K562 (cell line): ENCODE measurements at regions not wholly inside any gene's neighbourhood (a gene's known extent, or its start where the extent isn't known, plus 50 kb on each side); places are given as distances from the start of the nearest gene placed in this dataset.

ENCODE experiments used
- ATAC-seq: fragments of 200-7000 bp; cut with Tn5 transposase; 3 replicates; pipeline ENCODE4 v1.9.1; 2020; ENCODE audit warnings: moderate library complexity
- BruUV-seq: library from RNA; stranded (reverse); fragments of 400-500 nt; replicated peaks from 2 replicates; lab custom pipeline; 2021; lab: Mats Ljungman, UMichigan
- CTCF ChIA-PET: fragments of 300-600 bp; formaldehyde crosslinking; extraction: SDS; loops from one replicate; lab custom pipeline; 2021; ENCODE audit warnings: low intra/inter-chr PET ratio; lab: Yijun Ruan, JAX
- POLR2A ChIA-PET: fragments of 300-600, 350-650 bp; sonication (Branson Sonifier 250); formaldehyde crosslinking; extraction: SDS; loops from one replicate; lab custom pipeline; 2021; ENCODE audit warnings: antibody characterized with exemption, inconsistent platforms; lab: Yijun Ruan, JAX
- DNase-seq, 4 experiments: peaks; one replicate each; pipeline versions ENCODE4 v3.0.0 to v3.0.0-alpha.2; 2011 to 2018; ENCODE audit warnings: low spot score in 3 of 4, mixed read lengths in 3 of 4; ENCODE audit errors: extremely low read depth in 1 of 4
- FAIRE-seq: peaks from 2 replicates; lab custom pipeline; 2011; peaks lifted over from hg19 to GRCh38; lab: Jason Lieb, UNC
- H2AFZ ChIP-seq: 2 replicates; pipeline ENCODE4 v1.6.0; 2011; ENCODE audit warnings: low read depth, low read length, control low read depth, inconsistent platforms
- H3K27ac ChIP-seq: fragments of 200-600 bp; 3 replicates; pipeline ENCODE4 v1.8.0; 2011; ENCODE audit warnings: low read depth, mild to moderate bottlenecking, control low read depth, inconsistent platforms, low read length, moderate library complexity, mixed read lengths; ENCODE audit errors: extremely low read depth
- H3K27me3 ChIP-seq, 2 experiments: fragments of 300-600 bp in 1 of 2; 2 replicates in 1 of 2; 3 replicates in 1 of 2; pipeline versions ENCODE4 v1.6.0 to v1.8.0; 2011; ENCODE audit warnings: inconsistent platforms in 2 of 2, low read length in 2 of 2, mild to moderate bottlenecking in 1 of 2, mixed read lengths in 1 of 2, moderate library complexity in 1 of 2; ENCODE audit not compliant: control insufficient read depth in 2 of 2, insufficient read depth in 2 of 2
- H3K36me3 ChIP-seq: fragments of 300-600 bp; 3 replicates; pipeline ENCODE4 v1.8.0; 2011; ENCODE audit warnings: mild to moderate bottlenecking, low read length, inconsistent platforms; ENCODE audit not compliant: control insufficient read depth, insufficient read depth
- H3K4me1 ChIP-seq, 2 experiments: fragments of 200-600 bp in 1 of 2; replicated peaks in 1 of 2; 2 replicates in 1 of 2; 3 replicates in 1 of 2; pipeline versions ENCODE4 v1.5.1 to v1.8.0; 2011; ENCODE audit warnings: inconsistent platforms in 2 of 2, low read length in 2 of 2, mild to moderate bottlenecking in 1 of 2, mixed read lengths in 1 of 2, moderate library complexity in 1 of 2; ENCODE audit not compliant: control insufficient read depth in 2 of 2, insufficient read depth in 2 of 2
- H3K4me2 ChIP-seq: 2 replicates; pipeline ENCODE4 v1.6.1; 2011; ENCODE audit warnings: low read length, control low read depth, inconsistent platforms, mixed read lengths; ENCODE audit not compliant: insufficient read depth
- H3K4me3 ChIP-seq: fragments of 200-600 bp; sonication (generic), shearing (Covaris generic); 2 replicates; pipeline ENCODE4 v1.5.1; 2016; ENCODE audit warnings: control low read depth, inconsistent platforms
- H3K79me2 ChIP-seq: fragments of 200-600 bp; 3 replicates; pipeline ENCODE4 v1.8.0; 2011; ENCODE audit warnings: low read length, inconsistent platforms; ENCODE audit not compliant: control insufficient read depth, insufficient read depth
- H3K9ac ChIP-seq, 2 experiments: 2 replicates each; pipeline versions ENCODE4 v1.6.0 to v1.6.1; 2011; ENCODE audit warnings: low read depth in 2 of 2, low read length in 2 of 2, control low read depth in 1 of 2, inconsistent platforms in 1 of 2, mild to moderate bottlenecking in 1 of 2, mixed read lengths in 1 of 2; ENCODE audit not compliant: insufficient read depth in 1 of 2
- H3K9me1 ChIP-seq: one replicate; pipeline ENCODE4 v1.6.0; 2011; ENCODE audit warnings: inconsistent platforms, mild to moderate bottlenecking, low read length, moderate library complexity; ENCODE audit not compliant: control insufficient read depth, insufficient read depth
- H3K9me3 ChIP-seq: replicated peaks from 2 replicates; pipeline ENCODE4 v1.5.1; 2011; ENCODE audit warnings: low read depth, low read length, inconsistent platforms; ENCODE audit not compliant: control insufficient read depth, insufficient read depth
- H4K20me1 ChIP-seq: replicated peaks from 2 replicates; pipeline ENCODE4 v1.6.1; 2011; ENCODE audit warnings: low read length, inconsistent platforms, mixed read lengths; ENCODE audit not compliant: control insufficient read depth, insufficient read depth
- BHLHE40 ChIP-seq: IDR thresholded peaks from 2 replicates; pipeline ENCODE4 v1.6.1; 2011; ENCODE audit warnings: low read length, improper control_type of control experiment
- C11orf30 ChIP-seq: fragments of 450-650 bp; IDR thresholded peaks from 2 replicates; pipeline ENCODE4 v1.6.1; 2016; ENCODE audit warnings: low read depth, mild to moderate bottlenecking
- HNRNPLL ChIP-seq: fragments of 200-400 bp; formaldehyde crosslinking; IDR thresholded peaks from 2 replicates; pipeline ENCODE4 v1.6.1; 2017; ENCODE audit warnings: low read length, low read depth, mild to moderate bottlenecking; ENCODE audit not compliant: poor library complexity, severe bottlenecking
- NFIC ChIP-seq: fragments of 450-650 bp; IDR thresholded peaks from 2 replicates; pipeline ENCODE4 v1.6.1; 2017; ENCODE audit warnings: mild to moderate bottlenecking, inconsistent platforms
- PHF20 ChIP-seq: fragments of 450-650 bp; IDR thresholded peaks from 2 replicates; pipeline ENCODE4 v1.6.1; 2018; ENCODE audit not compliant: partially characterized antibody
- WGBS: fragments of 100-300 bp; shearing (Covaris generic); methylation state at CpG from one replicate; pipeline ENCODE4 v1.1.6; 2016; ENCODE audit warnings: low coverage, mixed read lengths; ENCODE audit not compliant: insufficient coverage; ENCODE audit errors: missing lambda C conversion rate; 5-methylcytosine and 5-hydroxymethylcytosine counted together
- in situ Hi-C: fragments of 300-500 bp; cut with MboI; formaldehyde crosslinking; loops from 4 replicates; pipeline ENCODE4 v1.15.0; 2018; ENCODE audit warnings: inconsistent platforms, mixed read lengths
- intact Hi-C: fragments of 100-400 bp; cut with micrococcal nuclease; formaldehyde crosslinking; loops from 2 replicates; pipeline ENCODE4 v1.14.2; 2022
- TF ChIP-seq, protein P1 (sequence below): fragments of 250-450 bp; sonication (Bioruptor Pico); IDR thresholded peaks from 2 replicates; pipeline ENCODE4 v1.4.0; 2020; ENCODE audit warnings: mild to moderate bottlenecking, moderate library complexity

DNA sequence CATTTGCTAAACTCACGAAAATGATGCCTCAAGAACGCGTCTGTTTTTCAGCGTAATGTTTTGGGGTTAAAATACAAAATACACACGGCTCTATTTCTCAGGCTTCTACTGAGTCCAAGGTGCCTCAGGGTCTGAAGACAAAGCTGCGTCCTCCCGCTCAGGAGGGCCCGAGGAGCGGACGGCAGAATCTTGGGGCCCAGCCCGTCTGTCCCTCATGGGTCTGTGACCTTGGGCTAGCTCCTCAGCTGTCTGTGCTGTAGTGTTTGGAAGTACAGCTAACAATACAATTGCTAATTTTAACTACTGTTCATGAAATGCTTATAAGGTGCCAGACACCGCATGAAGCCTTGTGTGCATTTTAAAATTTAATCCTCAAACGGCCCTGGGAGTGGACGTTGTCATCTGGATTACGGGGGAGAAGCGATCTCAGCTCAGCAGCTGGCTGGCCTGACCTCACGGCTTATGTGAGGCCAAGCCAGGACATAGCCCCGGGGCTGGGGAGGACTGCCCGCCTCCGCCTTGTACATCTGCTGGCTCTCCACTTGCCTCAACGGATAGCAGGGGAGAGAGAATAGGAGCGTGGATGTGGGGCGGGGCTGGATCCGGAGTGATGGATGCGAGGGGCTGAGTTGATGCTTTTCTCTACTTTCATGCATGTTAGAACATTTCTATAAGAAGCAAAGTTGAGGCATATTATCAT, 357.4 kb downstream of the GLRX3 start:
- 1% methylated on average over 23 of the region's 25 CpGs for WGBS
- BruUV-seq = no TSS peak
- no peak overlapping the region for H3K4me3 ChIP-seq
- no peaks in the 10 kb centered on the region for H3K27me3 ChIP-seq
- no peaks in the 10 kb centered on the region; the same call in 1 of the 2 replicates for H3K9me3 ChIP-seq
- H3K27ac ChIP-seq = no peak overlapping the region
- ChIA-PET POLR2A (no interaction called here), CTCF (no interaction called here)
- no peak overlapping the region for H2AFZ ChIP-seq
- no peak for TF ChIP-seq PHF20
- no peak for TF ChIP-seq NFIC
- TF ChIP-seq C11orf30 = no peak
- no peak for TF ChIP-seq HNRNPLL
- TF ChIP-seq, protein P1, sequence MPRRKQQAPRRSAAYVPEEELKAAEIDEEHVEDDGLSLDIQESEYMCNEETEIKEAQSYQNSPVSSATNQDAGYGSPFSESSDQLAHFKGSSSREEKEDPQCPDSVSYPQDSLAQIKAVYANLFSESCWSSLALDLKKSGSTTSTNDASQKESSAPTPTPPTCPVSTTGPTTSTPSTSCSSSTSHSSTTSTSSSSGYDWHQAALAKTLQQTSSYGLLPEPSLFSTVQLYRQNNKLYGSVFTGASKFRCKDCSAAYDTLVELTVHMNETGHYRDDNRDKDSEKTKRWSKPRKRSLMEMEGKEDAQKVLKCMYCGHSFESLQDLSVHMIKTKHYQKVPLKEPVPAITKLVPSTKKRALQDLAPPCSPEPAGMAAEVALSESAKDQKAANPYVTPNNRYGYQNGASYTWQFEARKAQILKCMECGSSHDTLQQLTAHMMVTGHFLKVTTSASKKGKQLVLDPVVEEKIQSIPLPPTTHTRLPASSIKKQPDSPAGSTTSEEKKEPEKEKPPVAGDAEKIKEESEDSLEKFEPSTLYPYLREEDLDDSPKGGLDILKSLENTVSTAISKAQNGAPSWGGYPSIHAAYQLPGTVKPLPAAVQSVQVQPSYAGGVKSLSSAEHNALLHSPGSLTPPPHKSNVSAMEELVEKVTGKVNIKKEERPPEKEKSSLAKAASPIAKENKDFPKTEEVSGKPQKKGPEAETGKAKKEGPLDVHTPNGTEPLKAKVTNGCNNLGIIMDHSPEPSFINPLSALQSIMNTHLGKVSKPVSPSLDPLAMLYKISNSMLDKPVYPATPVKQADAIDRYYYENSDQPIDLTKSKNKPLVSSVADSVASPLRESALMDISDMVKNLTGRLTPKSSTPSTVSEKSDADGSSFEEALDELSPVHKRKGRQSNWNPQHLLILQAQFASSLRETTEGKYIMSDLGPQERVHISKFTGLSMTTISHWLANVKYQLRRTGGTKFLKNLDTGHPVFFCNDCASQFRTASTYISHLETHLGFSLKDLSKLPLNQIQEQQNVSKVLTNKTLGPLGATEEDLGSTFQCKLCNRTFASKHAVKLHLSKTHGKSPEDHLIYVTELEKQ (CRISPR knock-in tag) = no peak
- no peak for TF ChIP-seq BHLHE40
- in situ Hi-C loops (no loop called here), intact Hi-C loops (no loop called here)
- no peaks in the 10 kb centered on the region for H4K20me1 ChIP-seq
- H3K4me2 ChIP-seq = no peak overlapping the region
- H3K9ac ChIP-seq = no peak overlapping the region
- DNase-seq (no peak), FAIRE-seq (no peak), ATAC-seq (no peak)
- H3K79me2 ChIP-seq = no peaks in the 10 kb centered on the region
- H3K9me1 ChIP-seq = no peaks in the 10 kb centered on the region
- H3K36me3 ChIP-seq = no peaks in the 10 kb centered on the region
- no peaks in the 10 kb centered on the region for H3K4me1 ChIP-seq
